ENCODE measurements at regions not wholly inside any gene's neighbourhood (a gene's known extent, or its start where the extent isn't known, plus 50 kb on each side); places are given as distances from the start of the nearest gene placed in this dataset.
A peak's percentile ranks its signal among the peaks of the same experiment; 100 is the strongest.

DNA sequence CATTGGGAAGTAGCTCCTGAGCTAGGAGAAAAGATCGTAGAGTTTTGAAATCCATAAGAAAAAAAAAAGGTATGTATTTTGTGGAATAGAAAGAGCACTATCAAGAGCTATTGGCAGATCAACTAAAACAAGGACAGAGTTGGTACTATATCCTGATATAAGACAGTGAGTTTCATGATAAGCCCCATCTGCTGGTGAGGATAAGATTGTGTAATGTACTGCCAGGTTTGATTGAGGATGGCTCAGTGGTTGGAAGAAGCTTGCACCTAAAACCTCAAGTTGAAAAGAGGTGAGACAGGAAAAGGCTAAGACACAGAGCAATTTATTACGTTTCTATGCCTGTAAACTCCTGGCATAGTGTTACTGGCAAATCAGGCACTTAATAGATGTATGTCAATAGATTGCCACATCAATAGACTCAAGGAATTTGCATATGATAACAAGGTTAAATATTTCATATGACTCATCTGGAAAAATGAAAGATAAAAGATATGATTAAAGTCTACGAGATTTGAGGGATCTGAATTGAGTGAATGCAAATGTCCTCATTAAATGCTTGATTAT lies 525.6 kb downstream of the FLRT2 start:
- H3K4me3 ChIP-seq (ENCODE audit: low read depth, low read length), result no peak overlapping the region
- TF ChIP-seq, protein P1, sequence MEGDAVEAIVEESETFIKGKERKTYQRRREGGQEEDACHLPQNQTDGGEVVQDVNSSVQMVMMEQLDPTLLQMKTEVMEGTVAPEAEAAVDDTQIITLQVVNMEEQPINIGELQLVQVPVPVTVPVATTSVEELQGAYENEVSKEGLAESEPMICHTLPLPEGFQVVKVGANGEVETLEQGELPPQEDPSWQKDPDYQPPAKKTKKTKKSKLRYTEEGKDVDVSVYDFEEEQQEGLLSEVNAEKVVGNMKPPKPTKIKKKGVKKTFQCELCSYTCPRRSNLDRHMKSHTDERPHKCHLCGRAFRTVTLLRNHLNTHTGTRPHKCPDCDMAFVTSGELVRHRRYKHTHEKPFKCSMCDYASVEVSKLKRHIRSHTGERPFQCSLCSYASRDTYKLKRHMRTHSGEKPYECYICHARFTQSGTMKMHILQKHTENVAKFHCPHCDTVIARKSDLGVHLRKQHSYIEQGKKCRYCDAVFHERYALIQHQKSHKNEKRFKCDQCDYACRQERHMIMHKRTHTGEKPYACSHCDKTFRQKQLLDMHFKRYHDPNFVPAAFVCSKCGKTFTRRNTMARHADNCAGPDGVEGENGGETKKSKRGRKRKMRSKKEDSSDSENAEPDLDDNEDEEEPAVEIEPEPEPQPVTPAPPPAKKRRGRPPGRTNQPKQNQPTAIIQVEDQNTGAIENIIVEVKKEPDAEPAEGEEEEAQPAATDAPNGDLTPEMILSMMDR (IDR thresholded peaks at IDR 0.05; ENCODE audit: insufficient read depth, low read length, poor library complexity, severe bottlenecking), result peak; percentile 21
- DNase-seq (ENCODE audit: low read depth), result no peak
- H3K27me3 ChIP-seq (ENCODE audit: control insufficient read depth, insufficient read depth, low read length), result no peaks in the 10 kb centered on the region
- no peaks in the 10 kb centered on the region for H3K36me3 ChIP-seq (ENCODE audit: control insufficient read depth, insufficient read depth, low read length)

DNA sequence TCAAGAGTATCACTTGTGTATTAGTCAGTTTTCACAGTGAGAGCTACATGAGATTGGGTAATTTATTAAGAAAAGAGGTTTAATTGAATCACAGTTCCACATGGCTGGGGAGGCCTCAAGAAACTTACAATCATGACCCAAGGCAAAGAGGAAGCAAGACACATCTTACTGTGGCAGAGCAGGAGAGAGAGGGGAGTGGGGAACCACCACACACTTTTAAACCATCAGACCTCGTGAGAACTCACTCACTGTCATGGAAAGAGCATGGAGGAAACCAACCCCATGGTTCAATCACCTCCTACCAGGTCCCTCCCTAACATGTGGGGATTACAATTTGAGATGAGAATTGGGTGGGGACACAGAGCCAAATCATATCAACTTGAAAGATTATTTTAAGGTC lies 522.9 kb downstream of the FLRT2 start:
- TF ChIP-seq, protein P1 (IDR thresholded peaks at IDR 0.05; ENCODE audit: insufficient read depth, low read length, poor library complexity, severe bottlenecking), result no peak
- no peak for DNase-seq (ENCODE audit: low read depth)
- Histone ChIP-seq H3K36me3 (ENCODE audit: control insufficient read depth, insufficient read depth, low read length) (no peaks in the 10 kb centered on the region), H3K4me3 (ENCODE audit: low read depth, low read length) (no peak overlapping the region), H3K27me3 (ENCODE audit: control insufficient read depth, insufficient read depth, low read length) (no peaks in the 10 kb centered on the region)

DNA sequence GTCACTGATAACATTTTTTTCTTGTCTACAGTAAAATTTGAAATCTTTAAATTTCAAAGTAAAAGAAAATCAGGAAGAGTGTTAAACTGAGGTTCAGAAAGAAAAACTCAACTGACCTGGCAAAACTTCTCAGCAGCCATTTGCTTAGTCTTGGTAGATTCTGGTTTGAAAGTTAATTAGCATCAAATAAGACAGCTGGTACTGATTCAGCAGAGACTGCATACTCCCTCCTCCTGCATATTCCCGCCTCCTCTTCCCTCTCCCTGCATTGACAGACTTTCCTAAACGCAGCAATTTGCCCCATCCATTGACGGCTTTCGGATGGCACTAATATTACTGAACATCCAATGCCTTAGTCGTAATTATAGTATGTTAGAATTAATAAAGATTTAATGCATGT lies 520.8 kb downstream of the FLRT2 start:
- H3K4me3 ChIP-seq (ENCODE audit: low read depth, low read length), result no peak overlapping the region
- no peaks in the 10 kb centered on the region for H3K27me3 ChIP-seq (ENCODE audit: control insufficient read depth, insufficient read depth, low read length)
- H3K36me3 ChIP-seq (ENCODE audit: control insufficient read depth, insufficient read depth, low read length), result no peaks in the 10 kb centered on the region
- TF ChIP-seq, protein P1 (IDR thresholded peaks at IDR 0.05; ENCODE audit: insufficient read depth, low read length, poor library complexity, severe bottlenecking), result no peak
- DNase-seq (ENCODE audit: low read depth), result no peak

DNA sequence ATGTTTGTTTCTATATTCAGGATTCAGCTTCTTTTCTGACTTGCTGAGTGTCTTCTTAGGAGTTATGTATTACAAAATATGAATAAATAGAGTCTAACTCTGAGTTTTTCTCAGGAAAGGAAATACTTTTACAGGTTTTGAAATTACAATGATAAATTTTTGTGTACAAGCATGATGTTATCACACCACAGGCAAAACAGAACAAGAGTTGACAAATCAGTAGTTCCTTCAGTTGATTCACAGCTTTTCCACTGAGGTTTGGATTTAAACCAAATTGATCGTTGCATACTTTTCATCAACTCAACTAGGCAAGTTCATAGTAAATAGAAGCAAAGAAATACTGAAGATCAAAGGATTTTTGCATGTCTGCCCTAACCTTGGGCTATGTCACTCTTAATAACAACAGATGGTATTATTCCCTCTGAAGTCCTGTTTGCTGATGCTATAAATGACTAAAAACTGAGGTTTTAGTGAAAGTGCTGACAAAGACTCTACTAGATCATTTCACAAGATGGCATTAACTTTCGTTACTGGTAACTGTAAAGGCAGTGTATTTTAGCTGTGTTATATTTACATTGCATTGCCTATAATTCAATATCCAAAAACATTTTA lies 520.2 kb downstream of the FLRT2 start:
- no peak overlapping the region for H3K4me3 ChIP-seq (ENCODE audit: low read depth, low read length)
- no peaks in the 10 kb centered on the region for H3K27me3 ChIP-seq (ENCODE audit: control insufficient read depth, insufficient read depth, low read length)
- no peaks in the 10 kb centered on the region for H3K36me3 ChIP-seq (ENCODE audit: control insufficient read depth, insufficient read depth, low read length)
- TF ChIP-seq, protein P1 (IDR thresholded peaks at IDR 0.05; ENCODE audit: insufficient read depth, low read length, poor library complexity, severe bottlenecking), result no peak
- no peak for DNase-seq (ENCODE audit: low read depth)

DNA sequence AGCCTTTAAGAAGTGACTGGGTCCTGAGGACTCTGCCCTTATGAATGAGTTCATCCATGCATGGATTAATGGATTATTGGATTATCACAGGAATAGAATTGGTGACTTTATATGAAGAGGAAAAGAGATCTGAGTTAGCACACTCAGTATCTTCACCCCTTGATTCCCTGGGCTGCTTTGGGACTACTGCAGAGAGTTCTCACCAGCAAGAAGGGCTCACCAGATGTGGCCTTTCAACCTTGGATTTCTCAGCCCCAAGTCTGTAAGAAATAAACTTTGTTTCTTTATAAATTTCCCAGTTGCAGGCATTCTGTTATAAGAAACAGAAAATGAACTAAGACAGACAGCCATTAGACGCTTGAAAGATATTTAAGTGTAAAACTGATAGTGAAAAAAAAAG lies 509.2 kb downstream of the FLRT2 start:
- Histone ChIP-seq H3K27me3 (ENCODE audit: control insufficient read depth, insufficient read depth, low read length) (no peaks in the 10 kb centered on the region), H3K36me3 (ENCODE audit: control insufficient read depth, insufficient read depth, low read length) (no peaks in the 10 kb centered on the region), H3K4me3 (ENCODE audit: low read depth, low read length) (no peak overlapping the region)
- TF ChIP-seq, protein P1 (IDR thresholded peaks at IDR 0.05; ENCODE audit: insufficient read depth, low read length, poor library complexity, severe bottlenecking), result no peak
- DNase-seq (ENCODE audit: low read depth), result no peak

Measured in kidney epithelial cell (primary cell).